A673 (cell line): ENCODE measurements at regions not wholly inside any gene's neighbourhood (a gene's known extent, or its start where the extent isn't known, plus 50 kb on each side); places are given as distances from the start of the nearest gene placed in this dataset.

Experiments used
- BruUV-seq: library from RNA; stranded (reverse); fragments of 400-500 nt; replicated peaks from 2 replicates; lab custom pipeline; 2021; lab: Mats Ljungman, UMichigan
- CTCF ChIA-PET: fragments of 300-600 bp; sonication (Branson Sonifier 250); formaldehyde crosslinking; loops from one replicate; lab custom pipeline; 2022; ENCODE audit warnings: antibody characterized with exemption; lab: Charles Lee
- POLR2A ChIA-PET: fragments of 300-600 bp; sonication (Branson Sonifier 250); formaldehyde crosslinking; loops from one replicate; lab custom pipeline; 2022; ENCODE audit warnings: antibody characterized with exemption; ENCODE audit not compliant: low non-redundant PET; lab: Charles Lee
- DNase-seq: peaks from one replicate; pipeline ENCODE4 v3.0.0-alpha.2; 2015; ENCODE audit warnings: low spot score
- H3K27ac ChIP-seq: fragments of 200-600 bp; sonication (generic); 2 replicates; pipeline ENCODE4 v1.5.1; 2016; ENCODE audit warnings: mixed run types, low read depth, mild to moderate bottlenecking, mixed read lengths, antibody characterized with exemption, low read length; ENCODE audit not compliant: poor library complexity, severe bottlenecking
- H3K27me3 ChIP-seq: fragments of 200-600 bp; sonication (generic); replicated peaks from 2 replicates; pipeline ENCODE4 v1.6.1; 2017; ENCODE audit warnings: mixed run types, low read depth, mild to moderate bottlenecking, mixed read lengths, antibody characterized with exemption, low read length; ENCODE audit not compliant: insufficient read depth, poor library complexity
- H3K36me3 ChIP-seq: fragments of 200-600 bp; sonication (generic); 2 replicates; pipeline ENCODE4 v1.6.1; 2016; ENCODE audit warnings: mixed run types, mild to moderate bottlenecking, mixed read lengths, antibody characterized with exemption, low read length; ENCODE audit not compliant: insufficient read depth, poor library complexity, severe bottlenecking
- H3K4me1 ChIP-seq: fragments of 200-600 bp; sonication (generic); 2 replicates; pipeline ENCODE4 v1.6.1; 2017; ENCODE audit warnings: mixed run types, mild to moderate bottlenecking, mixed read lengths, antibody characterized with exemption, low read length; ENCODE audit not compliant: insufficient read depth, poor library complexity, severe bottlenecking
- H3K4me3 ChIP-seq: fragments of 200-600 bp; sonication (generic); 2 replicates; pipeline ENCODE4 v1.5.1; 2016; ENCODE audit warnings: low read depth, mixed run types, mild to moderate bottlenecking, mixed read lengths, low read length; ENCODE audit not compliant: poor library complexity, severe bottlenecking
- H3K9me3 ChIP-seq: fragments of 200-600 bp; sonication (generic); 2 replicates; pipeline ENCODE4 v1.6.1; 2016; ENCODE audit warnings: mixed run types, low read depth, mild to moderate bottlenecking, mixed read lengths, antibody characterized with exemption, low read length; ENCODE audit not compliant: poor library complexity, severe bottlenecking
- EZH2 ChIP-seq: fragments of 200-600 bp; sonication (generic); IDR thresholded peaks from 2 replicates; pipeline ENCODE4 v1.6.1; 2017; ENCODE audit warnings: borderline replicate concordance, low read depth, mild to moderate bottlenecking, mixed read lengths, antibody characterized with exemption, low read length; ENCODE audit not compliant: poor library complexity, severe bottlenecking
- intact Hi-C: fragments of 100-400 bp; cut with micrococcal nuclease; formaldehyde crosslinking; loops from one replicate; pipeline ENCODE4 v1.10.0; 2022; ENCODE audit not compliant: unreplicated experiment
- TF ChIP-seq, protein P1 (sequence below): fragments of 300-800, 200-600 bp; sonication (generic); conservative IDR thresholded peaks from 2 replicates; pipeline ENCODE4 v1.5.1; 2017; ENCODE audit warnings: low read depth, mild to moderate bottlenecking, antibody characterized with exemption, low read length, moderate library complexity, mixed read lengths

DNA sequence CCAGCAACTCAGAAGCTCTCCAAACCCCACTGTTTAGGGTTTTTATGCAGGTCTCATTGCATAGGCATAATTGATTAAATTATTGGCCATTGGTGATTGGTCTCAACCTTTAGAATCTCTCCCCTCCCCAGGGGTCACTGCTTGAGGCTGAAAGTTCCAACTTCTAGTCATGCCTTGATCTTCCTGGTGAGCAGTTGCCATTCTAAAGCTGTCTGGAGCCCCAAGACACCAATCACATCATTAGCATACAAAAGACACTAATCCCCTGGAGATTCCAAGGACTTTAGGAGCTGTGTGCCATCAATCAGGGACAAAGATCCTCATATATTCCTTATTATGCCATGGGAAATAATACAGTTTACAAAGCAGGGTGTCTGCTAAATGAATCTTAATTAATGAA lies 863.4 kb upstream of the KLHL29 start:
- H3K27ac ChIP-seq = no peak overlapping the region
- TF ChIP-seq, protein P1, sequence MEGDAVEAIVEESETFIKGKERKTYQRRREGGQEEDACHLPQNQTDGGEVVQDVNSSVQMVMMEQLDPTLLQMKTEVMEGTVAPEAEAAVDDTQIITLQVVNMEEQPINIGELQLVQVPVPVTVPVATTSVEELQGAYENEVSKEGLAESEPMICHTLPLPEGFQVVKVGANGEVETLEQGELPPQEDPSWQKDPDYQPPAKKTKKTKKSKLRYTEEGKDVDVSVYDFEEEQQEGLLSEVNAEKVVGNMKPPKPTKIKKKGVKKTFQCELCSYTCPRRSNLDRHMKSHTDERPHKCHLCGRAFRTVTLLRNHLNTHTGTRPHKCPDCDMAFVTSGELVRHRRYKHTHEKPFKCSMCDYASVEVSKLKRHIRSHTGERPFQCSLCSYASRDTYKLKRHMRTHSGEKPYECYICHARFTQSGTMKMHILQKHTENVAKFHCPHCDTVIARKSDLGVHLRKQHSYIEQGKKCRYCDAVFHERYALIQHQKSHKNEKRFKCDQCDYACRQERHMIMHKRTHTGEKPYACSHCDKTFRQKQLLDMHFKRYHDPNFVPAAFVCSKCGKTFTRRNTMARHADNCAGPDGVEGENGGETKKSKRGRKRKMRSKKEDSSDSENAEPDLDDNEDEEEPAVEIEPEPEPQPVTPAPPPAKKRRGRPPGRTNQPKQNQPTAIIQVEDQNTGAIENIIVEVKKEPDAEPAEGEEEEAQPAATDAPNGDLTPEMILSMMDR = no peak
- no peak for TF ChIP-seq EZH2
- no peaks in the 10 kb centered on the region for H3K36me3 ChIP-seq
- no peaks in the 10 kb centered on the region for H3K9me3 ChIP-seq
- DNase-seq = no peak
- H3K4me1 ChIP-seq = no peaks in the 10 kb centered on the region
- H3K4me3 ChIP-seq = no peak overlapping the region
- ChIA-PET POLR2A (no interaction called here), CTCF (no interaction called here)
- intact Hi-C loops = no loop called here
- no TSS peak for BruUV-seq
- no peaks in the 10 kb centered on the region for H3K27me3 ChIP-seq

DNA sequence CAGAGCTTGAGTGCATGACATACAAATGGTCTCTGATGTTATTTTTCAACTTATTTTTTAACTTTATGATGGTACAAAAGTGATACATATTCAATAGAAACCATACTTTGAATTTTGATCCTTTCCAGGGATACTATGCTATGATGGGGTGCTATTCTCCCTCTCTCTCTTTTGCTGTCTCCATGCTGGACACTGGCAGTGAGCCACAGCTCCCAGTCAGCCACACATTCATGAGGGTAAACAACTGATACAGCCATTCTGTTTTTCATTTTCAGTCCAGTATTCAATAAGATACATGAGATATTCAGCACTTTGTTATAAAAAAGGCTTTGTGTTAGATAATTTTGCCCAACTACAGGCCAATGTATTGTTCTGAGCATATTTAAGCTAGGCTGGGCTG lies 859.3 kb upstream of the KLHL29 start:
- Histone ChIP-seq H3K27me3 (no peaks in the 10 kb centered on the region), H3K4me1 (no peaks in the 10 kb centered on the region), H3K27ac (no peak overlapping the region), H3K4me3 (no peak overlapping the region), H3K9me3 (no peaks in the 10 kb centered on the region), H3K36me3 (no peaks in the 10 kb centered on the region)
- ChIA-PET POLR2A (no interaction called here), CTCF (no interaction called here)
- TF ChIP-seq, protein P1 = no peak
- TF ChIP-seq EZH2 = no peak
- intact Hi-C loops = no loop called here
- DNase-seq = no peak
- no TSS peak for BruUV-seq

DNA sequence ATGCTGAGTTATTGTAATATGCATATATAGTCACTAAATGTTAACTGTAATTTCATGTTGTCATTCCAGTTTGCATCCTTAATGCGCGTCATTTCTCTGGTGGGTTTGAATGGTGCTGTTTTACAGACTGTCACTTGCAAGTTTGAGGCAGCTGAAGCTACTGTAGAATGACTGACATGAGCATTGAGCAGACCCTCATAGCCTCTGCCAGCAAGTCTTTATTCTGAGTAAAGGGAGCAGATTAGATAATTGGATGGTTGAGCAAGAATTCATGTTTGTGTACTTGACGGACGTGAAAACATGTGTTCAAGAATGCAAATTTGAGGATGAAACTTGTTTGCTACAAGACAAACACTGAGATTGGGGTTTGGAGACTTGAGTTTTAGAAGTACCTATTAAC lies 854.8 kb upstream of the KLHL29 start:
- intact Hi-C loops = no loop called here
- Histone ChIP-seq H3K27me3 (no peaks in the 10 kb centered on the region), H3K4me3 (no peak overlapping the region), H3K4me1 (no peaks in the 10 kb centered on the region), H3K27ac (no peak overlapping the region), H3K36me3 (no peaks in the 10 kb centered on the region), H3K9me3 (no peaks in the 10 kb centered on the region)
- TF ChIP-seq, protein P1 = no peak
- no peak for TF ChIP-seq EZH2
- DNase-seq = no peak
- POLR2A ChIA-PET = no interaction called here
- no TSS peak for BruUV-seq
- CTCF ChIA-PET = no interaction called here
